ENCODE measurements at regions not wholly inside any gene's neighbourhood (a gene's known extent, or its start where the extent isn't known, plus 50 kb on each side); places are given as distances from the start of the nearest gene placed in this dataset.

DNA sequence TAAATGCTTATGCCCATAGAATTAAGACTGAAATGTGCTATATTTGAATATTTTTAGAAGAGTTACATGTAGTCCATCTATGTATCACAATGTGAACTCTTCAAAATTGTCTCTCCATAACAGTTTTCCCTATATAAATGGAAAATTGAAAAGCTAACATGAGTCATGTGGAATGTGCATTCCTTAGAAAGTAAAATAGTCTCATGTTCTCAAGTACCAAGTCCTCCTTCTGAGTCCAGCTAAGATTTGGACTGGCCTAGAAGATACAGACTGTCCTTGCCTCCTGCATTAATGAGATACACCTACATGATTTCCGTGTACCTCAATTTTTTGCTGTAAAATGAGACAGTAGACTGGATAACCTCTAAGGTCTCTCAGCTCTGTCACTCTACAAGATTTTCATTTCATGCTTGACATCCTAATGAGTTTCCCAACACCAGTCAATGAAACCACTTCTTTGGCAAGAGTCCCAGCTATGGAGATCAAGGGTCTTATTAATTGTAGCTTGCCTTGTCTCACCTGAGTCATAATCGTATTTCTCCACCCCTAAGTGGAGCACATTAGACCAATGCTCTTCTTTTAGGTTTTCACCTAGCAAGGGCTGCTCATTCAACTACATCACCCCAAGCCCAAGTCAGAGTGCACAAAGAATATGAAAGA is 350.6 kb upstream of the IL12A start:
- Histone ChIP-seq H3K4me3 (no peak overlapping the region), H3K9me3 (no peaks in the 10 kb centered on the region), H3K27me3 (no peaks in the 10 kb centered on the region), H3K27ac (no peak overlapping the region), H3K4me1 (no peaks in the 10 kb centered on the region), H3K36me3 (no peaks in the 10 kb centered on the region)
- intact Hi-C loops (cut with DNase I) = no loop called here
- no peak for DNase-seq
- 70 to 80% methylated on average over 2 of the region's 2 CpGs for WGBS, 2 donors
- no peak for TF ChIP-seq POLR2A (IDR thresholded peaks at IDR 0.05)
- TF ChIP-seq, protein P1, sequence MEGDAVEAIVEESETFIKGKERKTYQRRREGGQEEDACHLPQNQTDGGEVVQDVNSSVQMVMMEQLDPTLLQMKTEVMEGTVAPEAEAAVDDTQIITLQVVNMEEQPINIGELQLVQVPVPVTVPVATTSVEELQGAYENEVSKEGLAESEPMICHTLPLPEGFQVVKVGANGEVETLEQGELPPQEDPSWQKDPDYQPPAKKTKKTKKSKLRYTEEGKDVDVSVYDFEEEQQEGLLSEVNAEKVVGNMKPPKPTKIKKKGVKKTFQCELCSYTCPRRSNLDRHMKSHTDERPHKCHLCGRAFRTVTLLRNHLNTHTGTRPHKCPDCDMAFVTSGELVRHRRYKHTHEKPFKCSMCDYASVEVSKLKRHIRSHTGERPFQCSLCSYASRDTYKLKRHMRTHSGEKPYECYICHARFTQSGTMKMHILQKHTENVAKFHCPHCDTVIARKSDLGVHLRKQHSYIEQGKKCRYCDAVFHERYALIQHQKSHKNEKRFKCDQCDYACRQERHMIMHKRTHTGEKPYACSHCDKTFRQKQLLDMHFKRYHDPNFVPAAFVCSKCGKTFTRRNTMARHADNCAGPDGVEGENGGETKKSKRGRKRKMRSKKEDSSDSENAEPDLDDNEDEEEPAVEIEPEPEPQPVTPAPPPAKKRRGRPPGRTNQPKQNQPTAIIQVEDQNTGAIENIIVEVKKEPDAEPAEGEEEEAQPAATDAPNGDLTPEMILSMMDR (IDR thresholded peaks at IDR 0.05) = no peak

DNA sequence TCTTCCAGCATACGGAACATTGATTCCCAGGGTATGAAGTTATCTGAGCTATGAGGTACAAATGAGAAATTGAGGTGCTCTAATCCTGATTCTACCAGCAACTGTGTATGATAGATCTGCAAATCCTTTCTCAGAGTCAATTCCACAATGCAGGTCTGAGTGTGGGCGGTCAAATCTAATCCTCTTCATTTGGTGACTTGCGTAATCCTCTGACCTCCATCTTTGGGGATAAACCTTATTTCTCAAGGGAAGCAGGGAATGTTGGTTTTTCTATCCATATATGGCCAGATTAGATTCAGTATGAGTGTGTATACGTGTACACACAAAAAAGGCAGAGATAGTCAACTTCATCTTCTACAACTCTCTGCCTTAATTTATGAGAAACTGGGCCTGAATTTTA is 348.4 kb upstream of the IL12A start:
- intact Hi-C loops (cut with DNase I) = no loop called here

DNA sequence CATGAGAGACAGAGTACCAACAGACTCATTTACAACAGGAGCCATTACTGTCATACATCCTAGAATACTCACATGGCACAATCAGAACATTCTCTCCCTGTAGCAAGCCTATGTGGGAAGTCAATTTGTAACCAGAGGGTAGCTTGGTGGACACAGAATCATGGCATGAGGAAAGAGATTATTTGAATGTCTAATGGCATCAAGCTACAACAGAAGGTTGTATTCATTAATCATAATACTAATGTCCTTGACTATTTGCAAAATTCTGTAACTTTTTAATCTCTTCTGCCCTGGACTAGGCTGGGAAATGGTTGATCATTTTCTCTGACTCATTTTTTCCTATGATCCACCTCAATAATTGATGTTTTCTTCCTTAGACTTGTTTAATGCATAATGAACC is 345.2 kb upstream of the IL12A start:
- TF ChIP-seq, protein P1 (IDR thresholded peaks at IDR 0.05) = no peak
- TF ChIP-seq POLR2A (IDR thresholded peaks at IDR 0.05) = no peak
- Histone ChIP-seq H3K4me3 (no peak overlapping the region), H3K9me3 (no peaks in the 10 kb centered on the region), H3K27ac (no peak overlapping the region), H3K27me3 (no peaks in the 10 kb centered on the region), H3K36me3 (no peaks in the 10 kb centered on the region), H3K4me1 (no peaks in the 10 kb centered on the region)
- intact Hi-C loops (cut with DNase I) = no loop called here
- DNase-seq = no peak

More for the DNA sequence above, 348.4 kb upstream of the IL12A start:
- no peaks in the 10 kb centered on the region for H3K27me3 ChIP-seq
- no peaks in the 10 kb centered on the region for H3K36me3 ChIP-seq
- no peak overlapping the region for H3K4me3 ChIP-seq
- WGBS, 2 donors = 86 to 91% methylated on average over 4 of the region's 4 CpGs
- no peak for DNase-seq
- TF ChIP-seq, protein P1 (IDR thresholded peaks at IDR 0.05) = no peak
- TF ChIP-seq POLR2A (IDR thresholded peaks at IDR 0.05) = no peak
- H3K9me3 ChIP-seq = no peaks in the 10 kb centered on the region
- no peaks in the 10 kb centered on the region for H3K4me1 ChIP-seq
- H3K27ac ChIP-seq = no peak overlapping the region

DNA sequence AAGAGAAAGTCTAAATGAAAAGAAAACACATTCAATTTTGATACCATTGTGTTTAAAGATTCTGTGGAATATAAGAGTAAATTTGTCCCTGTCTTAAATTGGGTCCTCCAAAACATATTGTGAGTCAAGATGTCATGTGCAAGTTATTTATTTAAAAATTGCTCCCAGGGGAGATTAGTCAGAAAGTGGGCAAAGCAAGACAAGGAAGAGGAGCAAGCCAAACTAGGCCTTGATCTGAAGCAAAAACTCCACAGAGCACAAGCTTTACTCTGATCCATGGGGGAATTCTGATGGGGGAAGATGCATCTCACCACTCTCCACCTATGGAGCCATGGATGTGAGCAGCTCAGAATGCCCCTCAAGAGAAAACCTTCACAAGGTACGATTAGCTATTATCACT is 342.8 kb upstream of the IL12A start:
- no peaks in the 10 kb centered on the region for H3K9me3 ChIP-seq
- 75 to 80% methylated on average over 1 of the region's 1 CpG for WGBS, 2 donors
- H3K36me3 ChIP-seq = no peaks in the 10 kb centered on the region
- intact Hi-C loops (cut with DNase I) = no loop called here
- no peak for DNase-seq
- no peaks in the 10 kb centered on the region for H3K27me3 ChIP-seq
- H3K27ac ChIP-seq = no peak overlapping the region
- no peak for TF ChIP-seq POLR2A (IDR thresholded peaks at IDR 0.05)
- TF ChIP-seq, protein P1 (IDR thresholded peaks at IDR 0.05) = no peak
- H3K4me3 ChIP-seq = no peak overlapping the region
- no peaks in the 10 kb centered on the region for H3K4me1 ChIP-seq

DNA sequence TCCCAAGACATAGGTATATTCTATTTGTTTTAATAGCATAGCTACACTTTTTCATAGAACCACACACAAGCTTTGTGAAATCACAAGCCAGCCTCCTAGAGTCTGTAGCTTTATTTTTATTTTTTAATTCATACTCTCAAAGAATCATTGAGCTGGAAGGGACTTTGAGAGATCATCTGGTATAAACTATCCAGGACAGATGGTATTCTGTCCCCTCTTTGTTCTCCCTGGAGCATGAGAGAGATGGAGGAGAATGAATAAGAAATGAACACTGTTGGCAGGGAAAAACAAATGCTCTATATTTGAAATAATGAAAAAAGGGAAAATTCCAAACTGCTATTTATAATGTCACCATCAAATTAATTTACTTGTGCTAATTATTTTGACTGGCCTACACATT is 338.7 kb upstream of the IL12A start:
- TF ChIP-seq POLR2A (IDR thresholded peaks at IDR 0.05) = no peak
- TF ChIP-seq, protein P1 (IDR thresholded peaks at IDR 0.05) = no peak
- intact Hi-C loops (cut with DNase I) = no loop called here
- no peak overlapping the region for H3K27ac ChIP-seq
- H3K9me3 ChIP-seq = no peaks in the 10 kb centered on the region
- H3K4me1 ChIP-seq = no peaks in the 10 kb centered on the region
- no peaks in the 10 kb centered on the region for H3K36me3 ChIP-seq
- no peaks in the 10 kb centered on the region for H3K27me3 ChIP-seq
- no peak for DNase-seq
- H3K4me3 ChIP-seq = no peak overlapping the region
